CD14-positive monocyte (primary cell): ENCODE measurements at regions not wholly inside any gene's neighbourhood (a gene's known extent, or its start where the extent isn't known, plus 50 kb on each side); places are given as distances from the start of the nearest gene placed in this dataset.

Experiments used
- DNase-seq, 3 donors: peaks; one replicate each; pipeline ENCODE4 v3.0.0-alpha.2; 2011 to 2022
- H2AFZ ChIP-seq: 2 replicates; pipeline ENCODE4 v1.6.0; 2012; ENCODE audit warnings: mild to moderate bottlenecking, low read depth, low read length, inconsistent platforms; ENCODE audit not compliant: insufficient read depth, poor library complexity, severe bottlenecking
- H3K27ac ChIP-seq, 2 donors: 1 replicate in 1 of 2; 2 replicates in 1 of 2; pipeline ENCODE4 v1.5.1; 2012 to 2013; ENCODE audit warnings: low read length in 2 of 2, control low read depth in 1 of 2, inconsistent platforms in 1 of 2, low read depth in 1 of 2, mild to moderate bottlenecking in 1 of 2
- H3K27me3 ChIP-seq, 2 donors: one replicate each; pipeline versions ENCODE4 v1.6.0 to v1.6.1; 2011 to 2013; ENCODE audit warnings: low read length in 2 of 2; ENCODE audit not compliant: control insufficient read depth in 2 of 2, insufficient read depth in 2 of 2
- H3K36me3 ChIP-seq, 2 donors: replicated peaks in 1 of 2; 1 replicate in 1 of 2; 2 replicates in 1 of 2; pipeline versions ENCODE4 v1.5.1 to v1.6.1; 2012 to 2013; ENCODE audit warnings: low read length in 2 of 2, control low read depth in 1 of 2, inconsistent platforms in 1 of 2, mild to moderate bottlenecking in 1 of 2; ENCODE audit not compliant: insufficient read depth in 2 of 2, control insufficient read depth in 1 of 2
- H3K4me1 ChIP-seq, 2 donors: 1 replicate in 1 of 2; 2 replicates in 1 of 2; pipeline versions ENCODE4 v1.5.1 to v1.6.1; 2012 to 2013; ENCODE audit warnings: low read length in 2 of 2, control low read depth in 1 of 2, inconsistent platforms in 1 of 2, mild to moderate bottlenecking in 1 of 2, moderate library complexity in 1 of 2; ENCODE audit not compliant: insufficient read depth in 2 of 2, control insufficient read depth in 1 of 2
- H3K4me2 ChIP-seq: replicated peaks from 2 replicates; pipeline ENCODE3; 2012; ENCODE audit warnings: low read length, moderate library complexity, mild to moderate bottlenecking; ENCODE audit not compliant: poor library complexity, severe bottlenecking; ENCODE audit errors: extremely low read depth
- H3K4me3 ChIP-seq, 3 experiments: fragments of 200-600 bp in 1 of 3; sonication (generic) in 1 of 3; replicated peaks in 1 of 3; 1 replicate in 2 of 3; 2 replicates in 1 of 3; pipeline ENCODE4 v1.5.1; 2011 to 2013; ENCODE audit warnings: low read length in 3 of 3, mild to moderate bottlenecking in 3 of 3, control low read depth in 2 of 3, low read depth in 2 of 3, inconsistent platforms in 1 of 3, moderate library complexity in 1 of 3
- H3K79me2 ChIP-seq: 2 replicates; pipeline ENCODE4 v1.6.0; 2012; ENCODE audit warnings: mild to moderate bottlenecking, control low read depth, inconsistent platforms, low read length, moderate library complexity; ENCODE audit not compliant: insufficient read depth
- H3K9ac ChIP-seq: 2 replicates; pipeline ENCODE4 v1.6.0; 2017; ENCODE audit warnings: low read length, mild to moderate bottlenecking; ENCODE audit not compliant: insufficient read depth, poor library complexity, severe bottlenecking
- H3K9me3 ChIP-seq, 2 donors: replicated peaks in 1 of 2; 1 replicate in 1 of 2; 2 replicates in 1 of 2; pipeline versions ENCODE4 v1.5.1 to v1.6.1; 2012 to 2013; ENCODE audit warnings: low read length in 2 of 2, control low read depth in 1 of 2; ENCODE audit not compliant: control insufficient read depth in 1 of 2, insufficient read depth in 1 of 2
- H4K20me1 ChIP-seq: 2 replicates; pipeline ENCODE4 v1.6.0; 2012; ENCODE audit warnings: mild to moderate bottlenecking, low read length, control low read depth, moderate library complexity; ENCODE audit not compliant: insufficient read depth
- H3K27ac Mint-ChIP-seq, 7 donors: one replicate each; pipeline ENCODE4 v1.8.0; 2020; ENCODE audit warnings: mild to moderate bottlenecking in 7 of 7, mixed read lengths in 7 of 7, moderate library complexity in 6 of 7, inconsistent platforms in 2 of 7
- H3K27me3 Mint-ChIP-seq, 3 donors: one replicate each; pipeline ENCODE4 v1.8.0; 2021 to 2022; ENCODE audit warnings: low read depth in 3 of 3, mild to moderate bottlenecking in 3 of 3, mixed read lengths in 3 of 3, moderate library complexity in 3 of 3, inconsistent platforms in 1 of 3
- H3K36me3 Mint-ChIP-seq, 2 donors: one replicate each; pipeline ENCODE4 v1.8.0; 2020; ENCODE audit warnings: mixed read lengths in 2 of 2, inconsistent platforms in 1 of 2, mild to moderate bottlenecking in 1 of 2
- H3K4me1 Mint-ChIP-seq: one replicate; pipeline ENCODE4 v1.8.0; 2020; ENCODE audit warnings: mild to moderate bottlenecking, mixed read lengths
- H3K4me3 Mint-ChIP-seq, 2 donors: one replicate each; pipeline ENCODE4 v1.8.0; 2020; ENCODE audit warnings: mild to moderate bottlenecking in 2 of 2, mixed read lengths in 2 of 2, moderate library complexity in 1 of 2
- H3K9me3 Mint-ChIP-seq, 7 donors: one replicate each; pipeline ENCODE4 v1.8.0; 2020 to 2022; ENCODE audit warnings: mixed read lengths in 7 of 7, mild to moderate bottlenecking in 6 of 7, moderate library complexity in 6 of 7, inconsistent platforms in 2 of 7
- CTCF ChIP-seq: fragments of 200-600 bp; IDR thresholded peaks from one replicate; pipeline ENCODE4 v1.8.0; 2022; ENCODE audit warnings: antibody characterized with exemption, mild to moderate bottlenecking
- WGBS: methylation state at CpG from one replicate; pipeline ENCODE4 v1.1.5; 2013; ENCODE audit warnings: missing lambda C conversion rate; ENCODE audit not compliant: insufficient coverage; 5-methylcytosine and 5-hydroxymethylcytosine counted together
- intact Hi-C, 2 donors: fragments of 100-400 bp; cut with micrococcal nuclease; formaldehyde crosslinking; loops; one replicate each; pipeline versions ENCODE4 v1.15.0 to v1.15.1; 2023

GRCh38 chr15:62357431-62357830, 192.3 kb upstream of the C2CD4B start:
- no peak overlapping the region for H3K9ac ChIP-seq
- no peak overlapping the region for H3K4me3 ChIP-seq
- H3K9me3 ChIP-seq, result no peaks in the 10 kb centered on the region
- H3K4me1 Mint-ChIP-seq, result no peaks in the 10 kb centered on the region
- no peak overlapping the region for H3K4me2 ChIP-seq
- H3K4me1 ChIP-seq, result no peaks in the 10 kb centered on the region
- no peaks in the 10 kb centered on the region for H3K9me3 Mint-ChIP-seq
- H3K36me3 Mint-ChIP-seq, result no peaks in the 10 kb centered on the region
- peaks cover 8 to 16% (median 14%) of the 10 kb centered on the region in 3 donors for H3K27me3 Mint-ChIP-seq
- H3K79me2 ChIP-seq, result no peaks in the 10 kb centered on the region
- no peak overlapping the region for H3K4me3 Mint-ChIP-seq
- no peak overlapping the region for H2AFZ ChIP-seq
- H3K27ac Mint-ChIP-seq, result no peak overlapping the region
- no peaks in the 10 kb centered on the region for H4K20me1 ChIP-seq
- intact Hi-C loops, result no loop called here
- H3K27me3 ChIP-seq, result no peaks in the 10 kb centered on the region
- DNase-seq, result no peak
- TF ChIP-seq CTCF, result no peak
- no CpG with 5 or more reads among the region's 5 CpGs for WGBS
- H3K36me3 ChIP-seq, result no peaks in the 10 kb centered on the region
- no peak overlapping the region for H3K27ac ChIP-seq

- no peaks in the 10 kb centered on the region for H3K36me3 ChIP-seq
- H3K27ac Mint-ChIP-seq, result no peak overlapping the region
Measured at GRCh38 chr15:62359416-62359815, 194.3 kb upstream of the C2CD4B start.

More at GRCh38 chr15:62359416-62359815, 194.3 kb upstream of the C2CD4B start:
- no peak overlapping the region for H3K9ac ChIP-seq
- TF ChIP-seq CTCF, result no peak
- no CpG with 5 or more reads among the region's 3 CpGs for WGBS
- no peak overlapping the region for H3K4me2 ChIP-seq
- H3K79me2 ChIP-seq, result no peaks in the 10 kb centered on the region
- DNase-seq, result no peak
- Mint-ChIP-seq H3K4me3 (no peak overlapping the region), H3K9me3 (no peaks in the 10 kb centered on the region), H3K27me3 (peaks cover 6 to 21% (median 17%) of the 10 kb centered on the region in 3 donors), H3K4me1 (no peaks in the 10 kb centered on the region), H3K36me3 (no peaks in the 10 kb centered on the region)
- no peak overlapping the region for H3K4me3 ChIP-seq
- no peaks in the 10 kb centered on the region for H4K20me1 ChIP-seq
- no peak overlapping the region for H3K27ac ChIP-seq
- no peaks in the 10 kb centered on the region for H3K4me1 ChIP-seq
- no peak overlapping the region for H2AFZ ChIP-seq
- H3K27me3 ChIP-seq, result no peaks in the 10 kb centered on the region
- intact Hi-C loops, result no loop called here
- H3K9me3 ChIP-seq, result no peaks in the 10 kb centered on the region
